Stomach (tissue), 4 donors: ENCODE measurements at regions not wholly inside any gene's neighbourhood (a gene's known extent, or its start where the extent isn't known, plus 50 kb on each side); places are given as distances from the start of the nearest gene placed in this dataset.

Source experiments
- CTCF ChIP-seq, 7 experiments: fragments of 450-650 bp in 4 of 7; fragments of 200-600 bp in 3 of 7; sonication (generic) in 3 of 7; IDR thresholded peaks; one replicate each; pipeline ENCODE4 v1.5.1; 2016 to 2019; ENCODE audit warnings: antibody characterized with exemption in 7 of 7, control low read depth in 2 of 7, mild to moderate bottlenecking in 1 of 7
- POLR2AphosphoS5 ChIP-seq, 3 donors: sonication (generic); formaldehyde crosslinking; IDR thresholded peaks; one replicate each; pipeline ENCODE4 v1.6.1; 2016; ENCODE audit warnings: antibody characterized with exemption in 3 of 3

- TF ChIP-seq CTCF (IDR thresholded peaks at IDR 0.05) (no peak), POLR2AphosphoS5 (IDR thresholded peaks at IDR 0.05) (no peak)
Measured at GRCh38 chr15:25134546-25134945, 179.8 kb downstream of the SNRPN start.
